D341Med (cell line): ENCODE measurements at regions not wholly inside any gene's neighbourhood (a gene's known extent, or its start where the extent isn't known, plus 50 kb on each side); places are given as distances from the start of the nearest gene placed in this dataset.
"Not testable (repeated sequence)": the region's sequence is repeated elsewhere in the genome, so short reads cannot be mapped to it uniquely, and the experiment has no call there.

Experiments
- DNase-seq: peaks from one replicate; pipeline ENCODE4 v3.0.0; 2012; ENCODE audit warnings: low spot score

DNA sequence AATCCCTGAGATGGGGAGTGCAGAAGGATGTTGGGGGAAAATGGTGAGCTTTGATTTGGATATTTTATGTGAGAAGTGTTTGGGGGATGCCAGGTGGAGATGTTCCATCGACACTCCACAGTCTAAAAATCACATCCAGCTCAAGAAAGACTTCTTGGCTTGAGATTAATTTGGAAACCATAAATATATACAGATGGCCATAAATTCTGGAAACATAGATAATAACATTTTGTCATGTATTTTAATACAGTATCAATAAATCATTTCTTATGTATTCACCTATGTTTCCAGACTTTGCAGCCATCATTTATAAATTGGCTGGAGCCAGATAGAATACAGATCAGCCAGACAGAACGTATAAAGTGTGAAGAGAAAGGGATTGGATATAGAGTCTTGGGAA lies 245.5 kb upstream of the DDHD1 start:
- no peak for DNase-seq

DNA sequence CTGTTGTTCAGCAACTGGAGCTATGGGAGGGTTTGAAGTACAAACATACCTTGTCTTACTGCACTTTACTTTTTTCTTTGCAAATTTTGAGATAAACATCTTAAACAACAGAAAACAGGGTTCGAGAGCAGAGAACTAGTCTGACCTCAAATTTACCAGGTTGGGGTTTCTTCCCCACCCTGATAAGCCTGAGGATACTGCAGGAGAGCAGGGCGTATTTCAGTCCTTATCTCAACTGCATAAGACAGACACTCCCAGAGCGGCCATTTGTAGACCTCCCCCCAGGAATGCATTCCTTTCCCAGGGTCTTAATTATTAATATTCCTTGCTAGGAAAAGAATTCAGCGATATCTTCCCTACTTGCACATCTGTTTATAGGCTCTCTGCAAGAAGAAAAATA lies 242.1 kb upstream of the DDHD1 start:
- not testable (repeated sequence) for DNase-seq

DNA sequence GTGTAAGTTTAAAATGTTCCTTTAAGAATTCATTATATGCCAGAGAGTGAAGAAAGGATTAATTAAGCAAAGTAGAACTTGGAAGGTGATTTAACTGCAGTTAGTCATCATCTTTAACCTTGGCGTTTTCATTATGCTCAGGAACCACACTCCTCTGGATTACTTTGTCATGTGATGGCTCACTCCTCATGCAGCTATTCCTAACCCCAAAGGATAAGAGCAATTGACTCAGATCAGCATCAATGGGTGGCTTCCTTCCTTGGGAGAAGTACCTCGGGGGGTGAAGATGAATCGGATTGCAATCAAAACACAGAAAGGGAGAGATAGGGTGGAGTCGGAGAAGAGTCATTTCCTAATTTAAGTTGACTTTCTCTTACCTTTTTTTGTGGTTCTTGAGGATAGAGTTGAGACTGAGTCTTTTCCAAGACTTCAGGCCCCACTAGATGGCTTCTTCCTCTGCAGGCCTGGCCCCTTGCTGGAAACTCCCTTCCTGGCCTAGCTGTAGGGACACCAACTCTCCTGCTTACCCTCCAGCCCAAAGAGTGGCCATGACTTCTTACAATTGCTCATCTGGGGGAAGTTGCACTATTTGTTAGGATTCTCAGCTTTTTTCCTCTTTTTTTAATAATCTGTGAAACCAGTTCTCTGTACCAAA lies 238.6 kb upstream of the DDHD1 start:
- no peak for DNase-seq

GRCh38 chr14:53391156-53391555 lies 238.0 kb upstream of the DDHD1 start:
- no peak for DNase-seq

- no peak for DNase-seq
Measured at GRCh38 chr14:53390008-53390407, 236.9 kb upstream of the DDHD1 start.

- no peak for DNase-seq
Measured at GRCh38 chr14:53389202-53389601, 236.1 kb upstream of the DDHD1 start.

DNA sequence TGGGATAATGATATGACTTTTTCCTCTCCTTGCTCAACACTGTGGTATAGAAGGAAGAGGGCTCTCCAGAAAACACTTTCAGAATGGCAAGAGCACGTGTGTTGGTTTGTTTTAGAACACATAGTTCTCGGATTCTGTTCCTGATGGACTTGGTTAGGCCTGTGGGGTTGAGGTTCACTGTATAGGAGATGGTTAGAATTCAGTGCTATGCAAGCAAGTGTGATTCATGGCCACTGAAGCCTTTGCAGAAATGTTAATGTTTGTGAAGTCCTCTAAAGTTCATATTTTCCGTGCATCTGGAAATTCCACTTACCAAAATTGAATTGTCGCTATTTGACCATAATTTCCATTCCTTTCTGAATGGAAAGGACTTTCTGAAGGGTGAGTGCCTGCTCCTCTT lies 233.2 kb upstream of the DDHD1 start:
- DNase-seq = no peak

DNA sequence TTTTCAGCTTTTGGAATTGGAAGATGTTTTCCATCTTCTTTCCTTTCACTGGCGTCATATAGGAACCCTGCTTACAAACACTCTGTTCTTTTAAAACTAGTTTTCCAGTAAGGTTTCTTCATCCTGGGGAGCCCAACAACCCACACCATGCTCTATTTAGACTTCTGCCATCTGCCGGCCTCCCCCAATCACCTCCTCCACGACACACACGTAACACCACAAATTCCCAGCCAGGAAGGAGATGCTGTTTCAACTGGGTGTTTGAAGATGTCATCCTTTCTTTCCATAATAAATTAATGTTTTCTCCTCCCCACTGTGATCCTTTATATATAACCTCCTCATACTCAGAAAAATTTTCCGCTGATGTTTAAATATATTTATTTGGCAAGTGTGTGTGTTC lies 231.4 kb upstream of the DDHD1 start:
- no peak for DNase-seq

GRCh38 chr14:53384073-53384472 lies 230.9 kb upstream of the DDHD1 start:
- DNase-seq = no peak

DNA sequence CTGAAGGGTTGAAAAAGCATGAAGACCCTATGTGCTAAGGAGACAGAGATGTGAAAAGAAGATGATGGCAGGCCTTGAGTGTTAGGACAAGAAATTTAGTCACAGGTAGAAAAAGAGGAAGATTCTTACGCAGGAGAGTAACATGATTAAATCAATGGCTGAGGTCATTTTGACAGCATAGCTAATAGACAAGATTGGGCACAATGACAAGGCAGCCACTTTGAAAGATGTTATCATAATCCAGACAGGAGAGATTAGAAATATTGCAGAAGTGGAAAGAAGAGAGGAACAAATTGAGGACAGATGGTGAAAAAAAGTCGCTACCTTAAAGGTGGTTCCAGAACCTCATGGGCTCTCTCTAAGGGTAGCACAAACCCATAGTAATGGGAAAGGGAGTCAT lies 228.8 kb upstream of the DDHD1 start:
- no peak for DNase-seq

GRCh38 chr14:53380867-53381225 lies 227.7 kb upstream of the DDHD1 start:
- DNase-seq = no peak

- no peak for DNase-seq
Measured at GRCh38 chr14:53380052-53380866, 227.1 kb upstream of the DDHD1 start.

GRCh38 chr14:53378142-53378541 lies 225.0 kb upstream of the DDHD1 start:
- no peak for DNase-seq

DNA sequence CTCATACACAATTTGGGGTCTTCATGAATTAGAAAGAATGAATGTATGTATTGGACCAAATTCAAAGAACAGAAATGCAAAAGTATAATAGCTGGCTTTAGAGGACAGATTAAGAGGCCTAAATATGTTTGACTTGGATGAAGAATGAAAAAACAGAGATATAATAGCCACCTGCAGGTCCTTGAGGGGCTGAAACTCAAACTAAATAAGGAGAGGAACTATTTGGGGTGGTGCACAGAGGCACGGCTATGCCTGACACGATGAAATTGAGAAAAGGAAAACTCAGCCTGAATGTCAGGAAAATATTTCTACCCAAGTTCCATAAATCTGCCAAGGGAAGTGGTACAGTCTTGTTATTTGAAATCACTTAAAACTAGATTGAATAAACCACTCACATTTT lies 222.9 kb upstream of the DDHD1 start:
- no peak for DNase-seq

DNA sequence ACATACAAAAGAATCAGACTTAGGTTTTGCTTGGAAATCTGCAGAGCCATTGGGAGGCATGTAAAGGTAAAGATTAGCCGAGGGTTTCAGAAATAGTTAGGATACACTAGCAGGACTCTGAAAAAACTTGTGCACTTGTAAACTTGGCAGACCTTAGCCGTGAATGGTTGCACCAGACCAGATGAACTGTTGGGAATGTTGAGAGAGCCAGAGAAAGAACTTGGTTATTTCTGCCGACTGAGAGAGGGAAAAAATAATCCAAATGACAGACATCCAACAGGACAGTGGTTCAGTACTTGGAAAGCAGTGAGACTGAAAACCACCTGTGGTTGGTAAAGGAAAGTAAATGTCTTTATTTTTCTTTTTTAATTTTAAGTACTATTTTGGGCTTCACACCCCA lies 222.5 kb upstream of the DDHD1 start:
- no peak for DNase-seq

- no peak for DNase-seq
Measured at GRCh38 chr14:53368711-53369201, 215.6 kb upstream of the DDHD1 start.

- DNase-seq = no peak
Measured at GRCh38 chr14:53368066-53368465, 214.9 kb upstream of the DDHD1 start.

DNA sequence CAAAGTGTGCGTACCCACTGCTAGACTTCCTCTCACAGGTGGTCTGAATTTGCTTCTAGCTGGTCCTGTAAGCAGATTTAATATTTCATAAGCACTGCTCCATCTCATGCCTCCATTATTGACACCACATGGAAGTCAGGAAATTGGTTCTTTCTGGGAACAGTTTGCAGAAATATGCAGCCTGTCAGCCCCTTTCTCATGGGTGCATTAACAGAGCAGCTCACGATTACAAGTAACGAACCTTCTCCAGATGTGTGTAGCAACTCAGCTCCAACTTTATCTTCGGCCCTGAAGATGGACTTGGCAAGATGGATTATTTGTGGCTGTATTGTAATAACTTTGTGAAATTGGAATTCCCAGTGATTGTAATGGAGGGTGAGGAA lies 214.5 kb upstream of the DDHD1 start:
- DNase-seq = no peak

DNA sequence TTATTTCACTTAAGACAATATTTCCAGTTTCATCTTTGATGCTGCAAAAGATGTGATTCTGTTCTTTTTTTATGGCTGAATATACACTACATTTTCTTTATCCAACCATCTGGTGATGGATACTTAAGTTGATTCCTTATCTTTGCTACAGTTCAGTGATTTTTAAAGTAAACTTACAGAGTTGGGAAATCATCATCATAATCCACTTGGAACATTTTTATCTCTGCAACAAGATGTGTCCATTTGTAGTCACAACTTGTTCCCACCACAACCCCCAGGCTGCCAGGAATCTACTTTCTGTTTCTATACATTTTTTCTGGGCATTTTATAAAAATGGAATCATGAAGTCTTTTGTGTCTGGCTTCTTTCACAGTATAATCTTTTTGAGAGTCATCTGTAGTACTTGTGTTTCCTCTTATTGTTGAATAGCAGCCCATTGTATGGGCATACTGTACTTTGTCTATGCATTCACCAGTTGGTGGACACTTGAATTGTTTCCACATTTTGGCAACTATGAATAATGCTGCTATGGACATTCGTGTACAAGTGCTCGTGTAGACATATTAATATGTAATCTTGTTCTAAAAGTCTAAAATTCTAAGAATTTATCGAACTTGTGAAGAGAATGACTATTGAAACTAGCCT lies 212.5 kb upstream of the DDHD1 start:
- DNase-seq = no peak

GRCh38 chr14:53362916-53363315 lies 209.8 kb upstream of the DDHD1 start:
- DNase-seq = not testable (repeated sequence)

DNA sequence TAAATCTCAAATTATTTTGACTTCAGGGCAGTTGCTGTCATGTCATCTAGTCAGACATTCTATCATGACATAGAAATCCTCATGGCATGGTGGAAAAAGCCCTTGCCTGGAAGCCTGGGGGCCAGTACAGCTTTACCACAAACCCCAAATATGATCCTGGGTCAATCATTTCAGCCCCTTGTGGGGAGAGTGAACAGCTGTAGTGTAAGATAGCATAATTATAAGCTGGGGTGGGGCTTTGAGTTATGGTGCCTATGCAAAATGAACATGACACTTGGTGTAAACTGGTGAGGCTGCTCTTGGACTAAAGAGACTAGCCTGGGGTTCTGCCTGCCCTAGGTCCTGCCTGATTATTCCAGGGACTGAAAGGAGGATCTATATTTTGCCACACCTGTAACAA lies 207.7 kb upstream of the DDHD1 start:
- DNase-seq = no peak

- no peak for DNase-seq
Measured at GRCh38 chr14:53358166-53358565, 205.0 kb upstream of the DDHD1 start.
